Fibroblast of the aortic adventitia (primary cell): ENCODE measurements at regions not wholly inside any gene's neighbourhood (a gene's known extent, or its start where the extent isn't known, plus 50 kb on each side); places are given as distances from the start of the nearest gene placed in this dataset.
A peak's percentile ranks its signal among the peaks of the same experiment; 100 is the strongest.

Experiments used
- DNase-seq: peaks from one replicate; pipeline ENCODE4 v3.0.0-alpha.2; 2010; ENCODE audit warnings: low read depth
- H3K4me3 ChIP-seq: 2 replicates; pipeline ENCODE4 v1.5.1; 2011; ENCODE audit warnings: low read depth, mild to moderate bottlenecking, control low read depth, low read length, moderate library complexity
- TF ChIP-seq, protein P1 (sequence below): IDR thresholded peaks from 2 replicates; pipeline ENCODE4 v1.5.1; 2011; ENCODE audit warnings: mild to moderate bottlenecking, low read length, control low read depth, inconsistent platforms; ENCODE audit not compliant: insufficient read depth

DNA sequence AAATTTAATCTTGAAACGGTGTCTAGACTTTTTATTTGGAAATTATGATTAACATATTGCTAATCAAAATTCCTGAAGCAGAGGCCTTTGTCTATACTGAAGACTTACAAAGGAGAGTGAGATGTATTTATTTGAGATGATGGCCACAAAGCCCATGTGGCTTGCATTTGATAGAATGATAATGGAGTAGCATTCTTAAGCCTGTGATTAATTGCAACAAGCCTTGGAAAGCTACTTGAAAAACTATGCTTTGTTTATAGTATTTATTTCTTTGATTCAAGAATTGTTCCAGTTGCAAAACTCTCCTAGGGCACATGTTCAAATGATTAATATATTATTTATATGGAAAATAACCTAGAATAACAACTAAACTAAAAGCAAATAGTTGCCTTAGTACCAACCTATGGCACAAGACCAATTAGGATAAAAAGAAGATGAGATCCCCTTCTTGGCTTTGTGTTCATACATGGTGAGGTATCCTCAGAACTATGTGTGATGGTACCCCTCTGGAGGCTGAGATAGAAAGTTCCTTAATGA, 244.1 kb upstream of the TBL1XR1 start:
- TF ChIP-seq, protein P1, sequence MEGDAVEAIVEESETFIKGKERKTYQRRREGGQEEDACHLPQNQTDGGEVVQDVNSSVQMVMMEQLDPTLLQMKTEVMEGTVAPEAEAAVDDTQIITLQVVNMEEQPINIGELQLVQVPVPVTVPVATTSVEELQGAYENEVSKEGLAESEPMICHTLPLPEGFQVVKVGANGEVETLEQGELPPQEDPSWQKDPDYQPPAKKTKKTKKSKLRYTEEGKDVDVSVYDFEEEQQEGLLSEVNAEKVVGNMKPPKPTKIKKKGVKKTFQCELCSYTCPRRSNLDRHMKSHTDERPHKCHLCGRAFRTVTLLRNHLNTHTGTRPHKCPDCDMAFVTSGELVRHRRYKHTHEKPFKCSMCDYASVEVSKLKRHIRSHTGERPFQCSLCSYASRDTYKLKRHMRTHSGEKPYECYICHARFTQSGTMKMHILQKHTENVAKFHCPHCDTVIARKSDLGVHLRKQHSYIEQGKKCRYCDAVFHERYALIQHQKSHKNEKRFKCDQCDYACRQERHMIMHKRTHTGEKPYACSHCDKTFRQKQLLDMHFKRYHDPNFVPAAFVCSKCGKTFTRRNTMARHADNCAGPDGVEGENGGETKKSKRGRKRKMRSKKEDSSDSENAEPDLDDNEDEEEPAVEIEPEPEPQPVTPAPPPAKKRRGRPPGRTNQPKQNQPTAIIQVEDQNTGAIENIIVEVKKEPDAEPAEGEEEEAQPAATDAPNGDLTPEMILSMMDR: no peak
- peak; percentile 66 for DNase-seq
- H3K4me3 ChIP-seq: no peak overlapping the region

DNA sequence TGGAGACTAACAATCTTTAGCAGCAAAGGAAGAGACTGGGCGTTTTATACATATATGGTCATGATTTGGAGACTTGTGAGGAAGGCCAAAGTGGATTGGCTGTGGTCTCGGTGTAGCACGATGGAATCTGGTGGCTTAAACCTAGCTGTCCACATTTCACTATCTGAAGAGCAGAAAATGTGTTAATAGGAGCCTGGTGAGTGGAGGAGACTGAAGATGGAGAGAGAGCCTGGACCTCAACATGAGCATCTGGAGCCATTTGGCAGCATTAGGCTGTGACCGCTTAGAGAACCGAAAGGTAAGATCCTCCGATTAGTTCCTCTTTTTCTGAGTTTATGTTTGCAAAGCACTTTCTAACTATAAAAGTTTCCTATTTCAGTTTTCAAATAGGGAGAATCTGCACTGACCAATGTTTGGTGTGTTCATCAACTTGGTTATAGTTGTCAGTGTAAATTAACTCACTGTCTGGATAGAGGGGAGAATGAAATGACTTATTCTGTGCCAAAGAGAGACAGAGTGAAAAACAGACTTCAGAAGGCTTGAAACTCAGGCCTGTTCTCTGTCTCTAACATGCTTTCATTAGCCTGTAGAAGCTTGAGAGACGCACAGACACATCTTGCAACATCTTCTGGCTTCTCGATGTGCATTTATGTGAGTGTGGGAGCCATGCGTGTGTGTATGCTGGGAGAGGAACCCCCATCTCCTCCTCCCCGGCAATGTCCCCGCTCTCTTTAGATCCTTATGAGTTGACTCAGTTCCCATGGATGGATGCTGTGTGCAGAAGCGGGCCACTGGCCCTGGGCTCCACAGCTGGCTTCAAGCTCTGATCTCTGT, 244.7 kb upstream of the TBL1XR1 start:
- no peak overlapping the region for H3K4me3 ChIP-seq
- DNase-seq: peak; percentile 20
- TF ChIP-seq, protein P1: no peak

DNA sequence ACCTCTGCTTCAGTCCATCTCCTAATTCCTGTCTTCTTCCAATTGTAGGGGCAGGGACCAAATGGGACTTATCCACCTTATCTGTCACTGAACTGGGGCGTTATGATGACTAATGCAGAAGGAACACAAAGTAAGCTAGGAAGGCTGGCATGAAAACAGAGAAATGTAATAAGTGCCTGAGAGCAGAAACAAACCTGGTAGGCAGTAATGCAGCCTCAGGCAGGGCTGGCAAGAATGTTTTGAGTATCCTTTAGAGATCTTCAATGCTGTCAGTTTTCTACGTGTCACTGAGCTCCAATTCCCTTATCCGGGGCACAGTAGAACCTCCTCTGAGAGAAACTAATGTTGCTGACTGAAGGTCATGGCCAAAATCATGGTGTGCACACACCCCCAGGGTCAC, 246.2 kb upstream of the TBL1XR1 start:
- no peak overlapping the region for H3K4me3 ChIP-seq
- peak; percentile 73 for DNase-seq
- TF ChIP-seq, protein P1: no peak

DNA sequence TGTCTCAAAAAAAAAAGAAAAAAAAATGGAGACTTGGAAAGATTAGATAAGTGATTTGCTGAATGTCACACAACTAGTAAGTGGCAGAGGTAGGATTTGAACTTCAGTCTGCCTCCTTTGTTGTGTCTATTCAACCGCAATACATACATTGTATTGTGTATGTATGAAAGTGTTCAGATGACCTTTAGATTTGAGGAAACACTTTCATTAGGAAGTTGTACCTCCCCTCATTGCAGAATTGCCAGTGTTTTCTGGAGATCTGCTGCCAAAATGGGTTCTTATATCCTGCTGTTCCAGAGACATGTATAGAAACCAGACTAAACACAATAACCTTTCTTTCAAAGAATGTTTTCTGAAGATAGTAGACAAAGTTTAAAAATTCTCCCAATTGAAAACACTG, 247.4 kb upstream of the TBL1XR1 start:
- H3K4me3 ChIP-seq: no peak overlapping the region
- TF ChIP-seq, protein P1: no peak
- DNase-seq: no peak

DNA sequence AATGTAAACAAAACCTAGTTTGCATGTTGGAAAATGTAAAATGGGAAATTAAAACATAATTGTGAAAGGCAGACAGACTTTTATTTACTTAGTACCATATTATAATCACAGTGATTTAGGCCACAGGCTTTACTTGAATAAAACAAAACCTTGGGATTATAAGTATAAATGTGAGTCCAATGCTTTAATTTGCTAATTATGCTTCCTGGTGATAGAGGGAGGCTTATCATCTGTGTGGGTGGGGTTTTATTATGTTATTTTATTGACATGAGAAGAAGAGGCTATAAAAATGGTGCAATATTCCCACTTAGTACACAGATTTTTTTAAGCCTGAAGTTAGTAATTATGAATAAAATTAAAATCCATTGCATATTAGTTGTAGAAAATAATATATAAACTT, 248.3 kb upstream of the TBL1XR1 start:
- H3K4me3 ChIP-seq: no peak overlapping the region
- TF ChIP-seq, protein P1: no peak
- no peak for DNase-seq

DNA sequence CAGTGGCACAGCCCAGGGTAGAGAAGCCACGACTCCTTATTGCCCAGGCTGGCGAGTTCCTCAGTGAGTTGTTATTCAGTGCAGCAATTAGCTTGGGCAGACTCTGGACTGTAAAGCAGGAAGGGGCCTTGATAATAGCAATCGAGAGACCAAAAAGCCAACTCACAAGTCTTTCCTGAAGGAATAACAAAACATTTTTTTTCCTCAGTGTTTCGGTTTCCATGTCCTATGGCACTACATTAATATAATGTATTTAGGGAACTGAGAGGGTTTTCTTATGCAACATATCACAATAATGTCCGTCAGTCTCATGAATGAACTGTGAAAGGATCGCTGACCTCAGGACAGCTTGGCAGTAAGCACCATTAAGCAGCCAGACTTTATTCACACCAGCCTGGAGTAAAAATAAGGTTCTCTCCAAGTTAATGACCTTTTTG, 248.9 kb upstream of the TBL1XR1 start:
- TF ChIP-seq, protein P1: no peak
- H3K4me3 ChIP-seq: no peak overlapping the region
- DNase-seq: no peak
